ENCODE measurements at regions not wholly inside any gene's neighbourhood (a gene's known extent, or its start where the extent isn't known, plus 50 kb on each side); places are given as distances from the start of the nearest gene placed in this dataset.
A peak's percentile ranks its signal among the peaks of the same experiment; 100 is the strongest.

- dilution Hi-C loops (cut with MboI; ENCODE audit: extremely low pct_ligation_motif_present, low sequenced_read_pairs) (no loop called here), intact Hi-C loops (cut with micrococcal nuclease) (loop anchor here (5.0 kb wide), 1 partner anchor 356 kb away; the partner anchor contains the start of gene ZC3H15)
- H2AFZ ChIP-seq (ENCODE audit: low read depth, low read length): no peak overlapping the region
- no peaks in the 10 kb centered on the region for H4K20me1 ChIP-seq (replicated peaks; ENCODE audit: control insufficient read depth, extremely low read depth, insufficient read depth, low read length)
- peak overlapping the region; percentile 68 for H3K9ac ChIP-seq (replicated peaks; ENCODE audit: extremely low read depth, insufficient read depth, low read length)
- H3K9me3 ChIP-seq (replicated peaks; ENCODE audit: control insufficient read depth, insufficient read depth, low read length): no peaks in the 10 kb centered on the region
- BruUV-seq (replicated peaks): no TSS peak
- peak overlapping the region; percentile 75 for H3K27ac ChIP-seq (ENCODE audit: insufficient read depth, low read depth, low read length)
- FAIRE-seq (no peak), DNase-seq (ENCODE audit: low read depth, low spot score) (no peak)
- peaks cover 29% of the 10 kb centered on the region for H3K4me1 ChIP-seq (ENCODE audit: control insufficient read depth, extremely low read depth, insufficient read depth, low read length)
- POLR2A ChIA-PET: no interaction called here
- no peaks in the 10 kb centered on the region for H3K79me2 ChIP-seq (ENCODE audit: control insufficient read depth, insufficient read depth, low read length)
- H3K4me2 ChIP-seq (ENCODE audit: insufficient read depth, low read length): peak overlapping the region; percentile 74
- H3K27me3 ChIP-seq (ENCODE audit: control insufficient read depth in 2 of 2, insufficient read depth in 2 of 2, low read length in 2 of 2): no peaks in the 10 kb centered on the region
- H3K36me3 ChIP-seq (ENCODE audit: control insufficient read depth in 2 of 2, extremely low read depth in 1 of 2, insufficient read depth in 2 of 2, low read length in 2 of 2): no peaks in the 10 kb centered on the region
- no peaks in the 10 kb centered on the region for H3K9me1 ChIP-seq (replicated peaks; ENCODE audit: control insufficient read depth, extremely low read depth, insufficient read depth, low read length)
- CTCF ChIA-PET: interaction anchor here (0.8 to 2.3 kb wide), 9 partner anchors 8 to 392 kb away, joined by 3 to 12 read pairs (median 4); no protein-coding TSS in a partner anchor
- TF ChIP-seq CTCF (IDR thresholded peaks at IDR 0.05; ENCODE audit: extremely low read depth in 1 of 2, insufficient read depth in 1 of 2, low read depth in 1 of 2, low read length in 2 of 2) (no peak), POLR2A (IDR thresholded peaks at IDR 0.05; ENCODE audit: low read depth, low read length) (no peak), POLR2AphosphoS5 (IDR thresholded peaks at IDR 0.05; ENCODE audit: insufficient read depth, low read depth, low read length) (no peak)
- no peak overlapping the region for H3K4me3 ChIP-seq (replicated peaks in 1 of 3; ENCODE audit: insufficient read depth in 1 of 3, low read depth in 1 of 3, low read length in 3 of 3)
Observed at GRCh38 chr2:186130748-186131641, 355.1 kb upstream of the ZC3H15 start.

- intact Hi-C loops (cut with micrococcal nuclease): no loop called here
Observed at GRCh38 chr2:186135686-186136085, 350.4 kb upstream of the ZC3H15 start.

More at GRCh38 chr2:186135686-186136085, 350.4 kb upstream of the ZC3H15 start:
- CTCF ChIA-PET: no interaction called here
- Histone ChIP-seq H3K27me3 (ENCODE audit: control insufficient read depth in 2 of 2, insufficient read depth in 2 of 2, low read length in 2 of 2) (no peaks in the 10 kb centered on the region), H3K36me3 (ENCODE audit: control insufficient read depth in 2 of 2, extremely low read depth in 1 of 2, insufficient read depth in 2 of 2, low read length in 2 of 2) (no peaks in the 10 kb centered on the region), H3K9ac (replicated peaks; ENCODE audit: extremely low read depth, insufficient read depth, low read length) (no peak overlapping the region), H3K4me3 (replicated peaks in 1 of 3; ENCODE audit: insufficient read depth in 1 of 3, low read depth in 1 of 3, low read length in 3 of 3) (no peak overlapping the region), H3K79me2 (ENCODE audit: control insufficient read depth, insufficient read depth, low read length) (no peaks in the 10 kb centered on the region), H3K9me1 (replicated peaks; ENCODE audit: control insufficient read depth, extremely low read depth, insufficient read depth, low read length) (no peaks in the 10 kb centered on the region), H2AFZ (ENCODE audit: low read depth, low read length) (no peak overlapping the region), H4K20me1 (replicated peaks; ENCODE audit: control insufficient read depth, extremely low read depth, insufficient read depth, low read length) (no peaks in the 10 kb centered on the region), H3K4me1 (ENCODE audit: control insufficient read depth, extremely low read depth, insufficient read depth, low read length) (peaks cover 8% of the 10 kb centered on the region), H3K4me2 (ENCODE audit: insufficient read depth, low read length) (no peak overlapping the region), H3K9me3 (replicated peaks; ENCODE audit: control insufficient read depth, insufficient read depth, low read length) (no peaks in the 10 kb centered on the region), H3K27ac (ENCODE audit: insufficient read depth, low read depth, low read length) (no peak overlapping the region)
- no peak for TF ChIP-seq EZH2 (IDR thresholded peaks at IDR 0.05; ENCODE audit: borderline replicate concordance, low read depth, low read length, severe bottlenecking)
- no peak for TF ChIP-seq FOS (IDR thresholded peaks at IDR 0.05; ENCODE audit: borderline replicate concordance, insufficient read depth, low read length)
- TF ChIP-seq JUN (IDR thresholded peaks at IDR 0.05; ENCODE audit: borderline replicate concordance, insufficient read depth, insufficient read length, low read depth): no peak
- no peak for TF ChIP-seq MAX (IDR thresholded peaks at IDR 0.05; ENCODE audit: insufficient read depth, insufficient read length)
- no peak for TF ChIP-seq CTCF (IDR thresholded peaks at IDR 0.05; ENCODE audit: extremely low read depth in 1 of 2, insufficient read depth in 1 of 2, low read depth in 1 of 2, low read length in 2 of 2)
- TF ChIP-seq MYC (IDR thresholded peaks at IDR 0.05; ENCODE audit: low read depth, low read length): no peak
- no peak for TF ChIP-seq POLR2AphosphoS5 (IDR thresholded peaks at IDR 0.05; ENCODE audit: insufficient read depth, low read depth, low read length)
- no peak for TF ChIP-seq GATA2 (IDR thresholded peaks at IDR 0.05; ENCODE audit: insufficient read depth, insufficient read length, low read depth, low read length)
- no peak for TF ChIP-seq POLR2A (IDR thresholded peaks at IDR 0.05; ENCODE audit: low read depth, low read length)
- dilution Hi-C loops (cut with MboI; ENCODE audit: extremely low pct_ligation_motif_present, low sequenced_read_pairs): no loop called here
- no peak for DNase-seq (ENCODE audit: low read depth, low spot score)
- POLR2A ChIA-PET: no interaction called here
- no peak for FAIRE-seq
- no TSS peak for BruUV-seq (replicated peaks)

All from endothelial cell of umbilical vein (primary cell).